HG02885 (cell line): ENCODE measurements at regions not wholly inside any gene's neighbourhood (a gene's known extent, or its start where the extent isn't known, plus 50 kb on each side); places are given as distances from the start of the nearest gene placed in this dataset.
A peak's percentile ranks its signal among the peaks of the same experiment; 100 is the strongest.
"Not testable (repeated sequence)": the region's sequence is repeated elsewhere in the genome, so short reads cannot be mapped to it uniquely, and the experiment has no call there.

Source experiments
- ATAC-seq: cut with Tn5 transposase; IDR thresholded peaks from one replicate; pipeline ENCODE4 v1.9.1; 2021; ENCODE audit warnings: mild to moderate bottlenecking; ENCODE audit not compliant: unreplicated experiment, poor library complexity

GRCh38 chr12:131211340-131211938 lies 257.7 kb downstream of the ADGRD1 start:
- ATAC-seq: no peak

GRCh38 chr12:131213896-131214442 lies 260.3 kb downstream of the ADGRD1 start:
- ATAC-seq: no peak

- ATAC-seq: not testable (repeated sequence)
Measured at GRCh38 chr12:131214936-131215335, 261.2 kb downstream of the ADGRD1 start.

DNA sequence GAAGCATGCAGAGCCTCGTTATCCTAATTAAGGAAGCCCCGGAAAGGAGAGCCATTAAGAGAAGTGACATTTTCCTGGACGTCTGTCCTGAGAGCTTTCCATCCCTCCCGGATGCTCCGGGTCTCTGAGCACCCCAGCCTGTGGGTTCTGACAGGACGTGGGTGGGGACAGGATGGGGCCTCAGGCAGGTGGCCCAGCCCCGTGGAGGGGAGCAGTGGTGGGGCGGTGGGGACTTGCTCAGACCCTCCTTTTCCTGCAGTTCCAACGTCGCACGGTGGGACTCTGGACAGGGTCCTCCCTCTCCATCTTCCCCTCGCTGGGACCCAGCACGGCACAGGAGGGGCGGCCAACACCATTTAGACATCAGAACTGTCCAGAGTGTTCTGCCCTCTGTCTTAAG lies 262.9 kb downstream of the ADGRD1 start:
- ATAC-seq: not testable (repeated sequence)

DNA sequence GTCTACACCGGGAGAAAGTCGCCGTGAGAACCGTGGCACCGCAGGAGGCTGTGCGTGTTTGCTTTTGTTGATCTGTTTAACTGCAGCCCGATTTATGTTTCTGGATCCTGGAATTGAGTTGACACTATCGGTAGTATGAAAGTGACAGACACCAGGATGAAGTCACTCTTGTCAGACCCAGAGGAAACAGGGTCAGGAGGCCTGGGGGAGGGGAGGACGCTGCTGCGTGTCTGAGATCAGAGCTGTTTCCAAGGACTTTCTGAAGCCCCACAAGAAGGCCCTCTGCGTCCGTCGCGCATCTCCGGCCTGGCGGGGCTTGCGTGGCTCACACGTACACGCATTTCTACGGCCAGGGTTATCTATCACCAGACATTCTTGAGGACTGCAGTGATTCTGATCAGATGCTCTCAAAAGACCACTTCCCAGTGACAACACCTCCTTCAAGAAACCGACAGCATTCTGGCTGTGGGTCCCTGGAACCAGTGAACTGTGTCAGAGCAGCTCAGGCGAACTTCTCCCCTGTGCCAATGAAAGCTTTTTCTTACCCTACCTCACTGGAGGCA lies 263.4 kb downstream of the ADGRD1 start:
- ATAC-seq: no peak

GRCh38 chr12:131218026-131218922 lies 264.6 kb downstream of the ADGRD1 start:
- ATAC-seq: peak; percentile 38

GRCh38 chr12:131218923-131219669 lies 265.4 kb downstream of the ADGRD1 start:
- no peak for ATAC-seq

GRCh38 chr12:131219670-131220330 lies 266.1 kb downstream of the ADGRD1 start:
- no peak for ATAC-seq

GRCh38 chr12:131220331-131220685 lies 266.6 kb downstream of the ADGRD1 start:
- no peak for ATAC-seq

GRCh38 chr12:131221061-131221956 lies 267.6 kb downstream of the ADGRD1 start:
- no peak for ATAC-seq

DNA sequence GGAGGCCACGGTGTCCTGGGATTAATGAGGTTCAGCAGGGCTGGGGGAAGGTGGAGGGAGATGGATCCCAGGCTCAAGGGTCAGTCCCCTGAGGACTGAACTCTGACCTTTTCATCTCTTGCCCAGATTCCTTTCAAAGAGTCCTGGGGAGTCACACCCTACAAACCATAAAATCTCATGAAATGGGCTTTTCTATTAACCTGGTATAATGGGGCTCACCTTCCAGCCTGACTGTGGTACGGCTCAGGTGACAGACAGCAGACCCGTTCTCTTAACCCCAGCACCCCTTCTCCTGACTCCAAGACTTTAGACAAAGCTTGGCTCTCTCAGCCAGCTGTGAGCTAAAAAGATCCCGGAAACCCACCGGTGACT lies 268.2 kb downstream of the ADGRD1 start:
- ATAC-seq: no peak

GRCh38 chr12:131222329-131223139 lies 268.8 kb downstream of the ADGRD1 start:
- ATAC-seq: peak; percentile 47

- no peak for ATAC-seq
Measured at GRCh38 chr12:131223171-131223761, 269.6 kb downstream of the ADGRD1 start.

- ATAC-seq: no peak
Measured at GRCh38 chr12:131223791-131224225, 270.1 kb downstream of the ADGRD1 start.

GRCh38 chr12:131224226-131225065 lies 270.7 kb downstream of the ADGRD1 start:
- not testable (repeated sequence) for ATAC-seq

DNA sequence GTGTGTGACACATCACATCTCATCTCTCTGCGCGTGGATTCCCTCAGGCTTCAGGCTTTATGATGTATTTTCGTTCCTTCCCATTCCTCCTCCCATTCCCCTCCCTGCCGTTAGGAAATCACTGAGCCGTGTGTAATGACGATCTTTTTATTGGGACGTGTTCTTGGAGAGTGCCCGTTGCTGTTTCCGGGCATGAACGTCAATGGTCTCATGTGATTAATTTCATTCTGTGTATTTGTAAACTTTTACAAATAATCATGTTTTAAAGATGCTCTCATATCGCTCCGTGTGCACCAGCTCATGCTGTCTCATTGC lies 271.3 kb downstream of the ADGRD1 start:
- ATAC-seq: not testable (repeated sequence)
